Neural cell (in vitro differentiated cells): ENCODE measurements at regions not wholly inside any gene's neighbourhood (a gene's known extent, or its start where the extent isn't known, plus 50 kb on each side); places are given as distances from the start of the nearest gene placed in this dataset.

Experiments
- H2AFZ ChIP-seq: fragments of 200-600, 300-800 bp; sonication (generic), shearing (Covaris generic); 2 replicates; pipeline ENCODE4 v1.6.0; 2014; ENCODE audit warnings: low read depth, mild to moderate bottlenecking, antibody characterized with exemption, low read length, moderate library complexity
- H3F3A ChIP-seq: fragments of 200-600 bp; shearing (Covaris generic); 2 replicates; pipeline ENCODE4 v1.6.1; 2016; ENCODE audit warnings: mild to moderate bottlenecking, moderate library complexity, mixed read lengths, antibody characterized with exemption, low read length; ENCODE audit not compliant: insufficient read depth, poor library complexity, severe bottlenecking
- H3K27ac ChIP-seq: fragments of 200-600, 300-800 bp; sonication (generic), shearing (Covaris generic); 2 replicates; pipeline ENCODE4 v1.5.1; 2014; ENCODE audit warnings: mild to moderate bottlenecking, low read length, moderate library complexity
- H3K27me3 ChIP-seq: fragments of 300-800, 200-600 bp; sonication (generic), shearing (Covaris generic); 2 replicates; pipeline ENCODE4 v1.6.0; 2014; ENCODE audit warnings: mild to moderate bottlenecking, low read depth, low read length, moderate library complexity; ENCODE audit not compliant: insufficient read depth
- H3K36me3 ChIP-seq: fragments of 300-800, 200-600 bp; sonication (generic), shearing (Covaris generic); 2 replicates; pipeline ENCODE4 v1.5.1; 2014; ENCODE audit warnings: mild to moderate bottlenecking, antibody characterized with exemption, low read length, moderate library complexity; ENCODE audit not compliant: insufficient read depth
- H3K4me2 ChIP-seq: fragments of 300-800, 200-600 bp; sonication (generic), shearing (Covaris generic); 2 replicates; pipeline ENCODE4 v1.6.0; 2014; ENCODE audit warnings: mild to moderate bottlenecking, low read length
- H3K4me3 ChIP-seq: fragments of 300-800, 200-600 bp; sonication (generic), shearing (Covaris generic); 2 replicates; pipeline ENCODE4 v1.5.1; 2014; ENCODE audit warnings: mild to moderate bottlenecking, low read length, moderate library complexity
- H3K79me2 ChIP-seq: fragments of 200-600 bp; shearing (Covaris generic); replicated peaks from 2 replicates; pipeline ENCODE4 v1.6.0; 2014; ENCODE audit warnings: mild to moderate bottlenecking, low read length, moderate library complexity; ENCODE audit not compliant: insufficient read depth
- H3K9ac ChIP-seq: fragments of 300-800, 200-600 bp; sonication (generic), shearing (Covaris generic); 2 replicates; pipeline ENCODE4 v1.6.1; 2016; ENCODE audit warnings: mild to moderate bottlenecking, low read length, mixed read lengths
- H3K9me2 ChIP-seq: fragments of 200-600 bp; shearing (Covaris generic); 2 replicates; pipeline ENCODE4 v1.6.1; 2016; ENCODE audit warnings: mild to moderate bottlenecking, low read length, mixed read lengths; ENCODE audit not compliant: insufficient read depth
- H3K9me3 ChIP-seq: fragments of 200-600, 300-800 bp; sonication (generic), shearing (Covaris generic); 2 replicates; pipeline ENCODE4 v1.6.1; 2016; ENCODE audit warnings: mild to moderate bottlenecking, mixed run types, low read length, moderate library complexity, mixed read lengths
- H4K20me1 ChIP-seq: fragments of 200-600 bp; shearing (Covaris generic); 2 replicates; pipeline ENCODE4 v1.6.1; 2016; ENCODE audit warnings: mild to moderate bottlenecking, mixed run types; ENCODE audit not compliant: insufficient read depth
- CTCF ChIP-seq: fragments of 450-650 bp; IDR thresholded peaks from 2 replicates; pipeline ENCODE4 v1.5.1; 2014; ENCODE audit warnings: antibody characterized with exemption, mild to moderate bottlenecking, moderate library complexity; ENCODE audit not compliant: poor library complexity, severe bottlenecking
- EP300 ChIP-seq: fragments of 450-650 bp; conservative IDR thresholded peaks from 2 replicates; pipeline ENCODE4 v1.6.1; 2014; ENCODE audit warnings: antibody characterized with exemption, mild to moderate bottlenecking, moderate library complexity; ENCODE audit not compliant: poor library complexity, severe bottlenecking
- EZH2 ChIP-seq: fragments of 200-600, 300-800 bp; shearing (Covaris generic), sonication (generic); IDR thresholded peaks from 2 replicates; pipeline ENCODE4 v1.6.1; 2014; ENCODE audit warnings: antibody characterized with exemption, low read length, borderline replicate concordance, mild to moderate bottlenecking; ENCODE audit not compliant: insufficient read depth, poor library complexity, severe bottlenecking
- MXI1 ChIP-seq: fragments of 450-650 bp; conservative IDR thresholded peaks from 2 replicates; pipeline ENCODE4 v1.6.1; 2014; ENCODE audit warnings: antibody characterized with exemption, mild to moderate bottlenecking; ENCODE audit not compliant: poor library complexity, severe bottlenecking
- POLR2AphosphoS5 ChIP-seq: IDR thresholded peaks from 2 replicates; pipeline ENCODE4 v1.6.1; 2012
- RAD21 ChIP-seq: fragments of 450-650 bp; conservative IDR thresholded peaks from 2 replicates; pipeline ENCODE4 v1.6.1; 2014; ENCODE audit warnings: antibody characterized with exemption, mild to moderate bottlenecking, moderate library complexity
- REST ChIP-seq: IDR thresholded peaks from 2 replicates; pipeline ENCODE4 v1.6.1; 2012; ENCODE audit warnings: borderline replicate concordance
- SMC3 ChIP-seq: fragments of 450-650 bp; conservative IDR thresholded peaks from 2 replicates; pipeline ENCODE4 v1.6.1; 2014; ENCODE audit warnings: antibody characterized with exemption, mild to moderate bottlenecking, moderate library complexity; ENCODE audit not compliant: poor library complexity
- TAF1 ChIP-seq: IDR thresholded peaks from 2 replicates; pipeline ENCODE4 v1.6.1; 2012; ENCODE audit warnings: low read depth

- Histone ChIP-seq H3K9me2 (no peaks in the 10 kb centered on the region), H4K20me1 (no peaks in the 10 kb centered on the region), H3K27me3 (no peaks in the 10 kb centered on the region), H3K27ac (no peak overlapping the region), H3F3A (no peaks in the 10 kb centered on the region), H3K4me2 (no peak overlapping the region), H3K36me3 (no peaks in the 10 kb centered on the region), H3K9me3 (no peaks in the 10 kb centered on the region), H3K79me2 (no peaks in the 10 kb centered on the region), H3K4me3 (no peak overlapping the region), H2AFZ (no peak overlapping the region), H3K9ac (no peak overlapping the region)
- TF ChIP-seq REST (no peak), CTCF (no peak), SMC3 (no peak), EZH2 (no peak), TAF1 (no peak), POLR2AphosphoS5 (no peak), MXI1 (no peak), EP300 (no peak), RAD21 (no peak)
Observed at GRCh38 chr15:29548006-29548405, 274.3 kb downstream of the TJP1 start.

GRCh38 chr15:29544513-29545128, 275.0 kb upstream of the NSMCE3 start:
- H4K20me1 ChIP-seq, result no peaks in the 10 kb centered on the region

More at GRCh38 chr15:29544513-29545128, 275.0 kb upstream of the NSMCE3 start:
- no peak overlapping the region for H3K4me2 ChIP-seq
- no peak overlapping the region for H2AFZ ChIP-seq
- TF ChIP-seq REST (no peak), RAD21 (no peak), EZH2 (no peak), CTCF (no peak), SMC3 (no peak), MXI1 (no peak), TAF1 (no peak), EP300 (no peak), POLR2AphosphoS5 (no peak)
- no peak overlapping the region for H3K9ac ChIP-seq
- H3K9me3 ChIP-seq, result no peaks in the 10 kb centered on the region
- H3K9me2 ChIP-seq, result no peaks in the 10 kb centered on the region
- no peaks in the 10 kb centered on the region for H3K27me3 ChIP-seq
- no peaks in the 10 kb centered on the region for H3K36me3 ChIP-seq
- no peak overlapping the region for H3K27ac ChIP-seq
- H3K4me3 ChIP-seq, result no peak overlapping the region
- no peaks in the 10 kb centered on the region for H3K79me2 ChIP-seq
- H3F3A ChIP-seq, result no peaks in the 10 kb centered on the region
